Thyroid gland (tissue), 4 donors: ENCODE measurements at regions not wholly inside any gene's neighbourhood (a gene's known extent, or its start where the extent isn't known, plus 50 kb on each side); places are given as distances from the start of the nearest gene placed in this dataset.

Experiments
- DNase-seq, 2 donors: peaks; one replicate each; pipeline ENCODE4 v3.0.0-alpha.2; 2019
- H3K27ac ChIP-seq, 3 donors: fragments of 200-600 bp; sonication (generic); 1 replicate in 2 of 3; 2 replicates in 1 of 3; pipeline ENCODE4 v1.5.1; 2016 to 2019; ENCODE audit warnings: mild to moderate bottlenecking in 1 of 3, moderate library complexity in 1 of 3
- H3K27me3 ChIP-seq: fragments of 200-600 bp; sonication (generic); one replicate; pipeline ENCODE4 v1.5.1; 2019
- H3K36me3 ChIP-seq, 2 donors: fragments of 200-600 bp; sonication (generic); one replicate each; pipeline ENCODE4 v1.5.1; 2016 to 2019
- H3K4me1 ChIP-seq, 2 donors: fragments of 200-600 bp; sonication (generic); one replicate each; pipeline ENCODE4 v1.5.1; 2017 to 2019
- H3K4me3 ChIP-seq, 3 donors: fragments of 200-600 bp; sonication (generic); replicated peaks in 1 of 3; 1 replicate in 2 of 3; 2 replicates in 1 of 3; pipeline ENCODE4 v1.5.1; 2016; ENCODE audit warnings: mild to moderate bottlenecking in 1 of 3
- H3K9me3 ChIP-seq: fragments of 200-600 bp; sonication (generic); one replicate; pipeline ENCODE4 v1.5.1; 2017
- POLR2A ChIP-seq, 2 donors: fragments of 450-650 bp; IDR thresholded peaks; one replicate each; pipeline ENCODE4 v1.6.1; 2017; ENCODE audit warnings: antibody characterized with exemption in 2 of 2, mild to moderate bottlenecking in 2 of 2, moderate library complexity in 1 of 2
- WGBS, 2 donors: methylation state at CpG; one replicate each; pipeline ENCODE4 v1.1.5; 2017; 5-methylcytosine and 5-hydroxymethylcytosine counted together
- intact Hi-C: fragments of 100-400 bp; cut with DNase I; formaldehyde crosslinking; loops from one replicate; pipeline ENCODE4 v1.15.1; 2023
- TF ChIP-seq, protein P1 (sequence below), 6 experiments: fragments of 200-600 bp in 3 of 6; fragments of 450-650 bp in 3 of 6; sonication (generic) in 3 of 6; IDR thresholded peaks; one replicate each; pipeline ENCODE4 v1.5.1; 2016 to 2019; ENCODE audit warnings: antibody characterized with exemption in 6 of 6, mild to moderate bottlenecking in 2 of 6, inconsistent platforms in 1 of 6, moderate library complexity in 1 of 6

DNA sequence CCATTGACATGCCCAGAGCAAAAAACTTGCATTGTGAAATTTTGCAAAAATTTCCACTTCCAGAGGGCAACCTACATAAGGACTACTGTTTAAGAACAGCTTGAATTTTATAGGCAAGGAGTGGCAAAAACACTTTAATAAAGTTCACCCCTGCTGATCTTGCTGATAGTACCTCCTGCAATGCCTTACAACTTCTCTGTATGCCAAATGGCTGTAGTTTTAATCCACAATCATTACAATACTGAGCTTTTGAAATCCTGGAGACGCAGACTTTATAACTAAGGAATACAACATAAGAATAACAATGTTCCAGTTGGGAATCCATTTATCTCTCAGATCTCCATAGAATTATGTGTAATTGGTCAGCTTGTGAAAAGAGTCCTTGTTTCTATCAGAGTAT is 247.5 kb downstream of the KCNJ3 start:
- intact Hi-C loops = no loop called here
- DNase-seq = no peak
- H3K9me3 ChIP-seq = no peaks in the 10 kb centered on the region
- 78 to 83% methylated on average over 1 of the region's 1 CpG for WGBS, 2 donors
- H3K4me1 ChIP-seq = no peaks in the 10 kb centered on the region
- no peak overlapping the region for H3K27ac ChIP-seq
- H3K4me3 ChIP-seq = no peak overlapping the region
- no peak for TF ChIP-seq POLR2A (IDR thresholded peaks at IDR 0.05)
- TF ChIP-seq, protein P1, sequence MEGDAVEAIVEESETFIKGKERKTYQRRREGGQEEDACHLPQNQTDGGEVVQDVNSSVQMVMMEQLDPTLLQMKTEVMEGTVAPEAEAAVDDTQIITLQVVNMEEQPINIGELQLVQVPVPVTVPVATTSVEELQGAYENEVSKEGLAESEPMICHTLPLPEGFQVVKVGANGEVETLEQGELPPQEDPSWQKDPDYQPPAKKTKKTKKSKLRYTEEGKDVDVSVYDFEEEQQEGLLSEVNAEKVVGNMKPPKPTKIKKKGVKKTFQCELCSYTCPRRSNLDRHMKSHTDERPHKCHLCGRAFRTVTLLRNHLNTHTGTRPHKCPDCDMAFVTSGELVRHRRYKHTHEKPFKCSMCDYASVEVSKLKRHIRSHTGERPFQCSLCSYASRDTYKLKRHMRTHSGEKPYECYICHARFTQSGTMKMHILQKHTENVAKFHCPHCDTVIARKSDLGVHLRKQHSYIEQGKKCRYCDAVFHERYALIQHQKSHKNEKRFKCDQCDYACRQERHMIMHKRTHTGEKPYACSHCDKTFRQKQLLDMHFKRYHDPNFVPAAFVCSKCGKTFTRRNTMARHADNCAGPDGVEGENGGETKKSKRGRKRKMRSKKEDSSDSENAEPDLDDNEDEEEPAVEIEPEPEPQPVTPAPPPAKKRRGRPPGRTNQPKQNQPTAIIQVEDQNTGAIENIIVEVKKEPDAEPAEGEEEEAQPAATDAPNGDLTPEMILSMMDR (IDR thresholded peaks at IDR 0.05) = no peak
- no peaks in the 10 kb centered on the region for H3K36me3 ChIP-seq
- H3K27me3 ChIP-seq = no peaks in the 10 kb centered on the region

DNA sequence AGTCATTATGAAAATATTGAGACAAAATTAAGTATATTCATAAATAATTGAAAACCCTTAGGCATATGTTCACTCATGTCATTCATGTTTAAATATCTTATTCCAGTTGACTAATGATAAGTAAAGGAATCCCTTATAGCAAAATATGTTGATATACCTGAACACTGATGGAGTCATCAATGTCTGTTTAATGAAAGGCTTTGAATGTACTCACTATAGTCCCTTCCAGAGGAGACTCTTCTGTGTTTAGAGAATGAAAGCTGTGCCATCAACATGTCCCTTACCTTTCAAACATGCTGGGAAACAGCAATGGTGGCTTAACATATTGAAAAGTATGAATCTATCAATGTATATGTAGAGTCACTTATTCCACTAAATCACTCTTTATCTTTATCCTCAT is 242.9 kb downstream of the KCNJ3 start:
- H3K27me3 ChIP-seq = no peaks in the 10 kb centered on the region
- TF ChIP-seq POLR2A (IDR thresholded peaks at IDR 0.05) = no peak
- TF ChIP-seq, protein P1 (IDR thresholded peaks at IDR 0.05) = no peak
- no peaks in the 10 kb centered on the region for H3K4me1 ChIP-seq
- H3K4me3 ChIP-seq = no peak overlapping the region
- H3K27ac ChIP-seq = no peak overlapping the region
- H3K36me3 ChIP-seq = no peaks in the 10 kb centered on the region
- H3K9me3 ChIP-seq = no peaks in the 10 kb centered on the region
- no peak for DNase-seq
- intact Hi-C loops = no loop called here

DNA sequence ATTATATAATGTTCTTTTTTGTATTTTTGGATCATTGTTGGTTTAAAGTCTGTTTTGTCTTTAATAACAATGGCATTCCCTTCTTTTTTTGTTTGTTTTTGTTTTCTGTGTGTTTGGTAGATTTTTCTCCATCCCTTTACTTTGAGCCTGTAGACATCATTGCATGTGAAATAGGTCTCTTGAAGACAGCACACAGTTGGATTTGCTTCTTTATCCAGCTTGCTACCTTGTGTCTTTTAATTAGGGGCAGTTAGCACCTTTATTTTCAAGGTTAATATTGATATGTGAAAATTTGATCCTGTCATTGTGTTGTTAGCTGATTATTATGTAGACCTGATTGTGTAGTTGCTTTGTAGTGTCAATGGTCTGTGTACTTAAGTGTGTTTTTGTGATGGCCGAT is 235.7 kb downstream of the KCNJ3 start:
- Histone ChIP-seq H3K4me1 (no peaks in the 10 kb centered on the region), H3K36me3 (no peaks in the 10 kb centered on the region), H3K27me3 (no peaks in the 10 kb centered on the region), H3K9me3 (no peaks in the 10 kb centered on the region), H3K27ac (no peak overlapping the region), H3K4me3 (no peak overlapping the region)
- TF ChIP-seq, protein P1 (IDR thresholded peaks at IDR 0.05) = no peak
- no peak for TF ChIP-seq POLR2A (IDR thresholded peaks at IDR 0.05)
- WGBS, 2 donors = 84 to 96% methylated on average over 1 of the region's 1 CpG
- intact Hi-C loops = no loop called here
- DNase-seq = no peak

DNA sequence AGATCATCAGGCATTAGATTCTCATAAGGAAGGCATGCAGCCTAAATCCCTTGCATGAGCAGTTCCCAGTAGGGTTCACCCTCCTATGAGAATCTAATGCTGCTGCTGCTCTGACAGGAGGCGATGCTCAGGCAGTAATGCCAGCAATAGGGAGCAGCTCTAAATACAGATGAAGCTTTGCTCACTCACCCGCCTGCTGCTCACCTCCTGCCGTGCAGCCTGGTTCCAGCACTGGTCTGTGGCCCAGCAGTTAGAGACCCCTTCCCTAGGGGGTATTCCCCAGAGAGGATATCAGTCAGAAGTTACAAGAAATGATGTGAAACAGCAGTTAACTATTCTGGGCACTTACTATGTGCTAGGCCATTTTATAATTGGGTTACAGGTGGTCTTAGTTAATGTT is 226.0 kb downstream of the KCNJ3 start:
- DNase-seq = no peak
- Histone ChIP-seq H3K4me3 (no peak overlapping the region), H3K27ac (no peak overlapping the region), H3K27me3 (no peaks in the 10 kb centered on the region), H3K36me3 (no peaks in the 10 kb centered on the region), H3K9me3 (no peaks in the 10 kb centered on the region), H3K4me1 (no peaks in the 10 kb centered on the region)
- intact Hi-C loops = no loop called here
- WGBS, 2 donors = 93 to 94% methylated on average over 3 of the region's 3 CpGs
- TF ChIP-seq, protein P1 (IDR thresholded peaks at IDR 0.05) = no peak
- TF ChIP-seq POLR2A (IDR thresholded peaks at IDR 0.05) = no peak

DNA sequence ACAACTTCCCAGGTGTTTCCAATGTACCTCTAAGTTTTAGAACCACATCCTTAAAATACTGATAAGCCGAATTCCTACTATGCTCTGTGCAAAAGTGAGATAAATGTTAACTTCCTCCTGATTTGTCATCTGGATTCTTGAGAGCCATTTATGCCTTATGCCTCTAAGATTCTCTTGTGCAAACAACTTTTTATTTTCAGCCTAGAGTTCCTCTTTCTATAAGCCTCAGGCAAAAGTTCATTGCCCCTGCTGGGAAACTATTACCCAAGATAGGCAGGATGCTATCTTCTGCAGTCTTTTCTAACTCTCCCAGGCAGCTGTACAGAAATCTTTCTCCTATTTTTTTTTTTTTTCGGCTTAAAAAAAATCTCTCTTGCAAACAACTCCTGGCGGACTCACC is 216.1 kb downstream of the KCNJ3 start:
- H3K27me3 ChIP-seq = no peaks in the 10 kb centered on the region
- WGBS, 2 donors = 77 to 80% methylated on average over 3 of the region's 3 CpGs
- no peak overlapping the region for H3K4me3 ChIP-seq
- DNase-seq = no peak
- no peak overlapping the region for H3K27ac ChIP-seq
- H3K4me1 ChIP-seq = no peaks in the 10 kb centered on the region
- H3K36me3 ChIP-seq = no peaks in the 10 kb centered on the region
- intact Hi-C loops = no loop called here
- TF ChIP-seq, protein P1 (IDR thresholded peaks at IDR 0.05) = no peak
- no peak for TF ChIP-seq POLR2A (IDR thresholded peaks at IDR 0.05)
- H3K9me3 ChIP-seq = no peaks in the 10 kb centered on the region
